Endothelial cell of umbilical vein (primary cell): ENCODE measurements at regions not wholly inside any gene's neighbourhood (a gene's known extent, or its start where the extent isn't known, plus 50 kb on each side); places are given as distances from the start of the nearest gene placed in this dataset.

Source experiments
- BruUV-seq: library from RNA; stranded (reverse); fragments of 400-500 nt; replicated peaks from 2 replicates; lab custom pipeline; 2021; lab: Mats Ljungman, UMichigan
- CTCF ChIA-PET: fragments of 300-600, 350-600 bp; sonication (Branson Sonifier 250); formaldehyde crosslinking; loops from one replicate; lab custom pipeline; 2021; ENCODE audit warnings: antibody characterized with exemption, inconsistent platforms; lab: Charles Lee
- POLR2A ChIA-PET: fragments of 300-600, 350-600 bp; sonication (Branson Sonifier 250); formaldehyde crosslinking; loops from one replicate; lab custom pipeline; 2021; ENCODE audit warnings: antibody characterized with exemption, inconsistent platforms; lab: Charles Lee
- DNase-seq: peaks from one replicate; pipeline ENCODE4 v3.0.0-alpha.2; 2011; ENCODE audit warnings: low read depth, low spot score
- FAIRE-seq: peaks from 2 replicates; lab custom pipeline; 2011; peaks lifted over from hg19 to GRCh38; lab: Jason Lieb, UNC
- H2AFZ ChIP-seq: 2 replicates; pipeline ENCODE4 v1.6.0; 2012; ENCODE audit warnings: low read depth, low read length, control low read depth, inconsistent platforms
- H3K27ac ChIP-seq: 2 replicates; pipeline ENCODE4 v1.5.1; 2011; ENCODE audit warnings: low read depth, mild to moderate bottlenecking, control low read depth, low read length, moderate library complexity; ENCODE audit not compliant: insufficient read depth
- H3K27me3 ChIP-seq, 2 experiments: 2 replicates each; pipeline versions ENCODE4 v1.6.0 to v1.6.1; 2011; ENCODE audit warnings: low read length in 2 of 2, mixed read lengths in 1 of 2; ENCODE audit not compliant: control insufficient read depth in 2 of 2, insufficient read depth in 2 of 2
- H3K36me3 ChIP-seq, 2 experiments: 2 replicates in 1 of 2; 3 replicates in 1 of 2; pipeline ENCODE4 v1.5.1; 2011; ENCODE audit warnings: low read length in 2 of 2, mild to moderate bottlenecking in 1 of 2, moderate library complexity in 1 of 2; ENCODE audit not compliant: control insufficient read depth in 2 of 2, insufficient read depth in 2 of 2; ENCODE audit errors: extremely low read depth in 1 of 2
- H3K4me1 ChIP-seq: 3 replicates; pipeline ENCODE4 v1.5.1; 2011; ENCODE audit warnings: mild to moderate bottlenecking, low read length; ENCODE audit not compliant: control insufficient read depth, insufficient read depth; ENCODE audit errors: extremely low read depth
- H3K4me2 ChIP-seq: 2 replicates; pipeline ENCODE4 v1.6.1; 2011; ENCODE audit warnings: low read length, control low read depth, mixed read lengths; ENCODE audit not compliant: insufficient read depth
- H3K4me3 ChIP-seq, 3 experiments: fragments of 200-600 bp in 1 of 3; sonication (generic), shearing (Covaris generic) in 1 of 3; replicated peaks in 1 of 3; 2 replicates each; pipeline ENCODE4 v1.5.1; 2011 to 2016; ENCODE audit warnings: control low read depth in 3 of 3, low read length in 3 of 3, mild to moderate bottlenecking in 2 of 3, inconsistent platforms in 1 of 3, low read depth in 1 of 3, moderate library complexity in 1 of 3; ENCODE audit not compliant: insufficient read depth in 1 of 3
- H3K79me2 ChIP-seq: 2 replicates; pipeline ENCODE4 v1.6.0; 2012; ENCODE audit warnings: low read length, inconsistent platforms; ENCODE audit not compliant: control insufficient read depth, insufficient read depth
- H3K9ac ChIP-seq: replicated peaks from 2 replicates; pipeline ENCODE3; 2011; ENCODE audit warnings: low read length, control low read depth; ENCODE audit not compliant: insufficient read depth; ENCODE audit errors: extremely low read depth
- H3K9me1 ChIP-seq: replicated peaks from 3 replicates; pipeline ENCODE4 v1.6.0; 2011; ENCODE audit warnings: mild to moderate bottlenecking, low read length; ENCODE audit not compliant: control insufficient read depth, insufficient read depth; ENCODE audit errors: extremely low read depth
- H3K9me3 ChIP-seq: replicated peaks from 2 replicates; pipeline ENCODE4 v1.5.1; 2012; ENCODE audit warnings: low read length, inconsistent platforms; ENCODE audit not compliant: control insufficient read depth, insufficient read depth
- H4K20me1 ChIP-seq: replicated peaks from 2 replicates; pipeline ENCODE3; 2011; ENCODE audit warnings: mild to moderate bottlenecking, low read length; ENCODE audit not compliant: control insufficient read depth, insufficient read depth; ENCODE audit errors: extremely low read depth
- CTCF ChIP-seq, 2 donors: IDR thresholded peaks; 1 replicate in 1 of 2; 2 replicates in 1 of 2; pipeline ENCODE4 v1.5.1; 2011; ENCODE audit warnings: low read length in 2 of 2, mild to moderate bottlenecking in 2 of 2, moderate library complexity in 2 of 2, control low read depth in 1 of 2, inconsistent platforms in 1 of 2, low read depth in 1 of 2; ENCODE audit not compliant: insufficient read depth in 1 of 2; ENCODE audit errors: extremely low read depth in 1 of 2
- EZH2 ChIP-seq: IDR thresholded peaks from 2 replicates; pipeline ENCODE4 v1.6.1; 2012; ENCODE audit warnings: borderline replicate concordance, low read depth, mild to moderate bottlenecking, moderate library complexity, low read length, inconsistent platforms; ENCODE audit not compliant: severe bottlenecking
- FOS ChIP-seq: IDR thresholded peaks from 2 replicates; pipeline ENCODE4 v1.6.1; 2011; ENCODE audit warnings: mild to moderate bottlenecking, low read length, moderate library complexity, borderline replicate concordance; ENCODE audit not compliant: insufficient read depth
- GATA2 ChIP-seq: IDR thresholded peaks from 2 replicates; pipeline ENCODE4 v1.7.0; 2011; ENCODE audit warnings: low read depth, mild to moderate bottlenecking, moderate library complexity, mixed read lengths, low read length; ENCODE audit not compliant: insufficient read length, insufficient read depth
- JUN ChIP-seq: IDR thresholded peaks from 2 replicates; pipeline ENCODE4 v1.6.1; 2011; ENCODE audit warnings: borderline replicate concordance, low read depth; ENCODE audit not compliant: insufficient read length, insufficient read depth
- MAX ChIP-seq: IDR thresholded peaks from 2 replicates; pipeline ENCODE4 v1.6.1; 2011; ENCODE audit not compliant: insufficient read depth, insufficient read length
- MYC ChIP-seq: IDR thresholded peaks from one replicate; pipeline ENCODE4 v1.6.1; 2011; ENCODE audit warnings: mild to moderate bottlenecking, low read depth, low read length
- POLR2A ChIP-seq: IDR thresholded peaks from 2 replicates; pipeline ENCODE4 v1.6.1; 2012; ENCODE audit warnings: low read depth, mild to moderate bottlenecking, control low read depth, low read length
- POLR2AphosphoS5 ChIP-seq: IDR thresholded peaks from 2 replicates; pipeline ENCODE4 v1.6.1; 2012; ENCODE audit warnings: low read depth, mild to moderate bottlenecking, control low read depth, low read length, moderate library complexity; ENCODE audit not compliant: insufficient read depth
- dilution Hi-C: fragments of 300-500 bp; cut with MboI; formaldehyde crosslinking; loops from one replicate; pipeline ENCODE4 v1.15.0; 2019; ENCODE audit warnings: low sequenced_read_pairs; ENCODE audit not compliant: extremely low pct_ligation_motif_present
- intact Hi-C: fragments of 100-400 bp; cut with micrococcal nuclease; formaldehyde crosslinking; loops from one replicate; pipeline ENCODE4 v1.10.0; 2022

- H3K27me3 ChIP-seq: peaks cover 0 to 2% of the 10 kb centered on the region in 2 experiments
- H3K4me3 ChIP-seq: no peak overlapping the region
- dilution Hi-C loops (no loop called here), intact Hi-C loops (no loop called here)
- no peak overlapping the region for H3K27ac ChIP-seq
- ChIA-PET CTCF (interaction anchor here (0.7 kb wide), 1 partner anchor 10 kb away, joined by 3 read pairs; no protein-coding TSS in a partner anchor), POLR2A (no interaction called here)
- no peaks in the 10 kb centered on the region for H3K36me3 ChIP-seq
- no peak for TF ChIP-seq EZH2
- TF ChIP-seq FOS: no peak
- no peak for TF ChIP-seq GATA2
- TF ChIP-seq MAX: no peak
- no peak for TF ChIP-seq POLR2A
- no peak for TF ChIP-seq MYC
- no peak for TF ChIP-seq JUN
- TF ChIP-seq POLR2AphosphoS5: no peak
- no peak for TF ChIP-seq CTCF (IDR thresholded peaks at IDR 0.05; ENCODE audit: extremely low read depth in 1 of 2, insufficient read depth in 1 of 2, low read depth in 1 of 2, low read length in 2 of 2)
- no peak overlapping the region for H3K9ac ChIP-seq
- no peaks in the 10 kb centered on the region for H3K4me1 ChIP-seq
- no TSS peak for BruUV-seq
- H2AFZ ChIP-seq: no peak overlapping the region
- H3K4me2 ChIP-seq: no peak overlapping the region
- H3K79me2 ChIP-seq: no peaks in the 10 kb centered on the region
- FAIRE-seq (no peak), DNase-seq (no peak)
- H3K9me1 ChIP-seq: no peaks in the 10 kb centered on the region
- no peaks in the 10 kb centered on the region for H3K9me3 ChIP-seq
- H4K20me1 ChIP-seq: no peaks in the 10 kb centered on the region
These were observed 92.7 kb upstream of the GPR141 start for GRCh38 chr7:37590824-37591223.
